GM12878 (cell line): ENCODE measurements at regions not wholly inside any gene's neighbourhood (a gene's known extent, or its start where the extent isn't known, plus 50 kb on each side); places are given as distances from the start of the nearest gene placed in this dataset.

Experiments used
- ATAC-seq: fragments of 200-7000 bp; cut with Tn5 transposase; 3 replicates; pipeline ENCODE4 v1.9.1; 2020; ENCODE audit warnings: mild to moderate bottlenecking, moderate library complexity
- BruUV-seq: library from RNA; stranded (reverse); fragments of 400-500 nt; replicated peaks from 2 replicates; lab custom pipeline; 2021; lab: Mats Ljungman, UMichigan
- CTCF ChIA-PET: fragments of 300-600 bp; sonication (Branson Sonifier 250); formaldehyde crosslinking; extraction: SDS; loops from one replicate; lab custom pipeline; 2021; ENCODE audit warnings: inconsistent platforms; lab: Yijun Ruan, JAX
- POLR2A ChIA-PET: fragments of 350-600 bp; formaldehyde crosslinking; extraction: SDS; loops from one replicate; lab custom pipeline; 2021; ENCODE audit warnings: inconsistent platforms; lab: Charles Lee
- RAD21 ChIA-PET: fragments of 300-600 bp; sonication (Branson Sonifier 250); formaldehyde crosslinking; loops from one replicate; lab custom pipeline; 2023; ENCODE audit warnings: antibody characterized with exemption; ENCODE audit not compliant: unreplicated experiment; lab: Charles Lee
- SMC1A ChIA-PET: fragments of 300-600 bp; sonication (Branson Sonifier 250); formaldehyde crosslinking; loops from one replicate; lab custom pipeline; 2023; ENCODE audit not compliant: unreplicated experiment, uncharacterized antibody; lab: Charles Lee
- DNase-seq: peaks from one replicate; pipeline ENCODE4 v3.0.0-alpha.2; 2011; ENCODE audit warnings: low read depth, low spot score
- FAIRE-seq: peaks from 3 replicates; lab custom pipeline; 2011; peaks lifted over from hg19 to GRCh38; lab: Jason Lieb, UNC
- H2AFZ ChIP-seq: 2 replicates; pipeline ENCODE4 v1.6.0; 2011; ENCODE audit warnings: low read depth, low read length, control low read depth; ENCODE audit not compliant: control insufficient read depth
- H3K27ac ChIP-seq: 2 replicates; pipeline ENCODE4 v1.5.1; 2011; ENCODE audit warnings: control low read depth; ENCODE audit not compliant: control insufficient read depth, insufficient read depth
- H3K27me3 ChIP-seq, 2 experiments: replicated peaks in 1 of 2; 2 replicates each; pipeline versions ENCODE4 v1.6.0 to v1.6.1; 2011; ENCODE audit warnings: low read length in 1 of 2; ENCODE audit not compliant: control insufficient read depth in 2 of 2, insufficient read depth in 2 of 2
- H3K36me3 ChIP-seq, 2 experiments: 2 replicates each; pipeline ENCODE4 v1.5.1; 2011; ENCODE audit warnings: low read length in 1 of 2; ENCODE audit not compliant: control insufficient read depth in 2 of 2, insufficient read depth in 2 of 2
- H3K4me1 ChIP-seq: 2 replicates; pipeline ENCODE4 v1.6.1; 2011; ENCODE audit warnings: mild to moderate bottlenecking, low read length, moderate library complexity, mixed read lengths; ENCODE audit not compliant: control insufficient read depth, insufficient read depth
- H3K4me2 ChIP-seq: 2 replicates; pipeline ENCODE4 v1.6.0; 2011; ENCODE audit warnings: control low read depth; ENCODE audit not compliant: control insufficient read depth, insufficient read depth
- H3K4me3 ChIP-seq: fragments of 200-600 bp; sonication (generic); 2 replicates; pipeline ENCODE4 v1.5.1; 2016
- H3K79me2 ChIP-seq: 2 replicates; pipeline ENCODE4 v1.6.0; 2011; ENCODE audit warnings: low read length; ENCODE audit not compliant: control insufficient read depth, insufficient read depth
- H3K9ac ChIP-seq: 2 replicates; pipeline ENCODE4 v1.8.0; 2011; ENCODE audit warnings: low read length, control low read depth, mixed read lengths; ENCODE audit not compliant: control insufficient read depth, insufficient read depth
- H3K9me3 ChIP-seq: replicated peaks from 3 replicates; pipeline ENCODE4 v1.5.1; 2011; ENCODE audit warnings: mild to moderate bottlenecking, low read length; ENCODE audit not compliant: control insufficient read depth, insufficient read depth
- H4K20me1 ChIP-seq: 2 replicates; pipeline ENCODE4 v1.6.0; 2011; ENCODE audit not compliant: control insufficient read depth, insufficient read depth
- BMI1 ChIP-seq: fragments of 450-650 bp; IDR thresholded peaks from 2 replicates; pipeline ENCODE4 v1.6.1; 2016; ENCODE audit warnings: mild to moderate bottlenecking, moderate library complexity, borderline replicate concordance
- CBX5 ChIP-seq: sonication (generic); IDR thresholded peaks from 2 replicates; pipeline ENCODE4 v1.6.1; 2016; ENCODE audit warnings: low read depth, moderate library complexity, mild to moderate bottlenecking, inconsistent platforms
- EZH2 ChIP-seq: IDR thresholded peaks from 2 replicates; pipeline ENCODE4 v1.6.1; 2012; ENCODE audit warnings: low read depth, mild to moderate bottlenecking, control low read depth, inconsistent platforms, low read length, borderline replicate concordance; ENCODE audit not compliant: control insufficient read depth
- NRF1 ChIP-seq: conservative IDR thresholded peaks from 2 replicates; pipeline ENCODE4 v1.6.1; 2011; ENCODE audit warnings: mild to moderate bottlenecking, low read depth, low read length, improper control_type of control experiment
- PKNOX1 ChIP-seq: fragments of 450-650 bp; IDR thresholded peaks from 2 replicates; pipeline ENCODE4 v1.6.1; 2016; ENCODE audit warnings: mild to moderate bottlenecking
- RAD21 ChIP-seq: IDR thresholded peaks from 2 replicates; pipeline ENCODE4 v1.6.1; 2011; ENCODE audit warnings: mild to moderate bottlenecking, low read depth, low read length, moderate library complexity; ENCODE audit not compliant: insufficient read depth
- TARDBP ChIP-seq: IDR thresholded peaks from 2 replicates; pipeline ENCODE4 v1.6.1; 2016; ENCODE audit warnings: borderline replicate concordance
- WGBS: methylation state at CpG from one replicate; pipeline ENCODE4 v1.1.6; 2016; ENCODE audit warnings: low lambda C conversion rate; ENCODE audit not compliant: insufficient replicate concordance, insufficient coverage; ENCODE audit errors: missing lambda C conversion rate; 5-methylcytosine and 5-hydroxymethylcytosine counted together
- in situ Hi-C: fragments of 300-500 bp; cut with MboI; formaldehyde crosslinking; loops from 9 replicates; pipeline ENCODE4 v1.14.3; 2018; ENCODE audit warnings: mixed read lengths
- intact Hi-C: fragments of 100-400 bp; cut with micrococcal nuclease; formaldehyde crosslinking; loops from one replicate; pipeline ENCODE4 v1.14.2; 2022; ENCODE audit not compliant: unreplicated experiment

DNA sequence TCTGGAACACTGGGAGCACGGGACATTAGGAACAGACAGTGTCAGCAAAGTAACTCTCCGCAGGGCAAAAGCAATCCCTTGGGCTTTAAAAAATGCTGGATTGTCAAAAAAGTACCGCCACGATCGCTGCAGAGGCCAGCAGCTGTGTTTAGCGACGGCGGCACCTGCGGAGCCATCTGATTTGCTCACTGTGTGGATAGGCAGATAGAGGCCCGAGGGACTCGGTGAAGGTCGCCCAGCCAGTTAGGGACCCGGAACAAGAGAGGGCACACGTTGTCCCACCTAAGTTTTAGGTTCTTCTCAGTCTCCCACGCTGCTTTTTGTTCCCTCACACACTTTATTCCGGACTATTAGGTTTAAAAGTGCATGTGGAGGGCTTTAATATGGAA is 238.3 kb downstream of the TEX29 start:
- ChIA-PET SMC1A (no interaction called here), POLR2A (no interaction called here)
- no peaks in the 10 kb centered on the region for H3K79me2 ChIP-seq
- intact Hi-C loops (no loop called here), in situ Hi-C loops (no loop called here)
- H2AFZ ChIP-seq: no peak overlapping the region
- H3K27ac ChIP-seq: no peak overlapping the region
- H3K4me2 ChIP-seq: no peak overlapping the region
- no peak for TF ChIP-seq CBX5
- TF ChIP-seq TARDBP: no peak
- no peak for TF ChIP-seq NRF1
- TF ChIP-seq EZH2: no peak
- no peak for TF ChIP-seq BMI1
- TF ChIP-seq PKNOX1: no peak
- TF ChIP-seq RAD21: no peak
- TF ChIP-seq, all 136 proteins: peak for 0
- H3K36me3 ChIP-seq: no peaks in the 10 kb centered on the region
- CTCF ChIA-PET: no interaction called here
- DNase-seq (no peak), ATAC-seq (no peak), FAIRE-seq (no peak)
- H3K9me3 ChIP-seq: no peaks in the 10 kb centered on the region
- BruUV-seq: no TSS peak
- no peaks in the 10 kb centered on the region for H4K20me1 ChIP-seq
- no peak overlapping the region for H3K9ac ChIP-seq
- no peaks in the 10 kb centered on the region; a peak in 1 of 4 replicates for H3K27me3 ChIP-seq
- no peaks in the 10 kb centered on the region for H3K4me1 ChIP-seq
- H3K4me3 ChIP-seq: no peak overlapping the region
- RAD21 ChIA-PET: no interaction called here
- 57% methylated on average over 16 of the region's 16 CpGs for WGBS
